Lower leg skin (tissue), 4 donors: ENCODE measurements at regions not wholly inside any gene's neighbourhood (a gene's known extent, or its start where the extent isn't known, plus 50 kb on each side); places are given as distances from the start of the nearest gene placed in this dataset.

Experiments
- DNase-seq, 2 donors: peaks; one replicate each; pipeline ENCODE4 v3.0.0-alpha.2; 2019; ENCODE audit warnings: low spot score in 2 of 2
- H3K4me3 ChIP-seq: fragments of 200-600 bp; sonication (generic); 2 replicates; pipeline ENCODE4 v1.5.1; 2017; ENCODE audit warnings: mild to moderate bottlenecking, low read depth; ENCODE audit not compliant: poor library complexity, severe bottlenecking
- POLR2A ChIP-seq, 2 donors: fragments of 450-650 bp; IDR thresholded peaks; one replicate each; pipeline ENCODE4 v1.6.1; 2016 to 2017; ENCODE audit warnings: antibody characterized with exemption in 2 of 2, mild to moderate bottlenecking in 1 of 2, moderate library complexity in 1 of 2
- WGBS, 2 donors: methylation state at CpG; one replicate each; pipeline ENCODE4 v1.1.5; 2018; 5-methylcytosine and 5-hydroxymethylcytosine counted together
- intact Hi-C: fragments of 100-400 bp; cut with DNase I; formaldehyde crosslinking; loops from one replicate; pipeline ENCODE4 v1.15.0; 2023; ENCODE audit warnings: low total_unique reads
- TF ChIP-seq, protein P1 (sequence below), 3 donors: fragments of 450-650 bp; IDR thresholded peaks; one replicate each; pipeline ENCODE4 v1.5.1; 2016; ENCODE audit warnings: antibody characterized with exemption in 3 of 3, mild to moderate bottlenecking in 3 of 3, moderate library complexity in 2 of 3

GRCh38 chr12:100715976-100716944, 78.3 kb upstream of the ANO4 start:
- no peak overlapping the region for H3K4me3 ChIP-seq
- WGBS, 2 donors, result 37 to 47% methylated on average over 55 of the region's 55 CpGs
- TF ChIP-seq, protein P1, sequence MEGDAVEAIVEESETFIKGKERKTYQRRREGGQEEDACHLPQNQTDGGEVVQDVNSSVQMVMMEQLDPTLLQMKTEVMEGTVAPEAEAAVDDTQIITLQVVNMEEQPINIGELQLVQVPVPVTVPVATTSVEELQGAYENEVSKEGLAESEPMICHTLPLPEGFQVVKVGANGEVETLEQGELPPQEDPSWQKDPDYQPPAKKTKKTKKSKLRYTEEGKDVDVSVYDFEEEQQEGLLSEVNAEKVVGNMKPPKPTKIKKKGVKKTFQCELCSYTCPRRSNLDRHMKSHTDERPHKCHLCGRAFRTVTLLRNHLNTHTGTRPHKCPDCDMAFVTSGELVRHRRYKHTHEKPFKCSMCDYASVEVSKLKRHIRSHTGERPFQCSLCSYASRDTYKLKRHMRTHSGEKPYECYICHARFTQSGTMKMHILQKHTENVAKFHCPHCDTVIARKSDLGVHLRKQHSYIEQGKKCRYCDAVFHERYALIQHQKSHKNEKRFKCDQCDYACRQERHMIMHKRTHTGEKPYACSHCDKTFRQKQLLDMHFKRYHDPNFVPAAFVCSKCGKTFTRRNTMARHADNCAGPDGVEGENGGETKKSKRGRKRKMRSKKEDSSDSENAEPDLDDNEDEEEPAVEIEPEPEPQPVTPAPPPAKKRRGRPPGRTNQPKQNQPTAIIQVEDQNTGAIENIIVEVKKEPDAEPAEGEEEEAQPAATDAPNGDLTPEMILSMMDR (IDR thresholded peaks at IDR 0.05), result no peak
- TF ChIP-seq POLR2A (IDR thresholded peaks at IDR 0.05), result no peak
- intact Hi-C loops, result no loop called here
- no peak for DNase-seq

- H3K4me3 ChIP-seq, result no peak overlapping the region
- TF ChIP-seq POLR2A (IDR thresholded peaks at IDR 0.05), result no peak
- TF ChIP-seq, protein P1 (IDR thresholded peaks at IDR 0.05), result no peak
- intact Hi-C loops, result no loop called here
- 0 to 1% methylated on average over 45 to 70 of the region's 100 CpGs for WGBS, 2 donors
- no peak for DNase-seq
Measured at GRCh38 chr12:100716945-100717732, 77.4 kb upstream of the ANO4 start.

DNA sequence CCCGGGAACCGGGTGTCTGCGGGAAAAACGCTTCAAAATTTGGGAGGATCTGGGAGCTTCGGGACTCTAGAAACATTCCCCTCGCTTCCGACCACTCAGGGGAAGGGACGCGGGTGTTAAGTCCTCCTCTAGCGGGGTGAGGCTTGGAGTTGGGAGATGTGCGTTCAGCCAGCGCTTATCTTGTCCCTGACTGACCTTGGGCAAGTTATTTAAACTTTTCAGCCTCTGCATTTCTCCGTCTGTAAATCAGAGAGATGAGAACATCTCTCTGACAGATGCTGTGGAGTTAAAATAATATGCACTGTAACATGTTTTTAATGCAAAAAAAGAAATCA, 76.9 kb upstream of the ANO4 start:
- no peak overlapping the region for H3K4me3 ChIP-seq
- DNase-seq, result no peak
- intact Hi-C loops, result no loop called here
- TF ChIP-seq, protein P1 (IDR thresholded peaks at IDR 0.05), result no peak
- TF ChIP-seq POLR2A (IDR thresholded peaks at IDR 0.05), result no peak
- WGBS, 2 donors, result 2% methylated on average over 13 of the region's 13 CpGs

DNA sequence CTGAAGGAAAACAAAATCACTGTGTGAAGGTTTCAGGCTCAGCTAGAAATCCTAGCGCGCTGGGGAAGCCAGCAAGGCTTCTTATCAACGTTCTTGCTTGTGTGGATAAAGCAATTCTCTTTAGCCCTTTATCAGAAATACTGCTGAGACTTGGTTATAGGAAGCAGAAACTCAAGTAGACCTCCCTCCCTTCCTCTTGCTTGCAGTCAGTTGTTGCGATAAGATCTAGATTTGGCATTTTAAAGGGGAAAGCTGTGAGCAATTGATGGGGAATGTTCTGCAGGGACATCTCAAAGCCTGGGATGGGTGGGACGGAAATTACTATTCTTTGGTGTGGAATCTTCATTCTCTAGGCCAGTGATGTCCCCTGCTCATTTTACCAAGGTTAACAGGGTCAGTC, 76.4 kb upstream of the ANO4 start:
- no peak for TF ChIP-seq POLR2A (IDR thresholded peaks at IDR 0.05)
- TF ChIP-seq, protein P1 (IDR thresholded peaks at IDR 0.05), result no peak
- DNase-seq, result no peak
- no peak overlapping the region for H3K4me3 ChIP-seq
- WGBS, 2 donors, result 27 to 35% methylated on average over 5 of the region's 5 CpGs
- intact Hi-C loops, result no loop called here

GRCh38 chr12:100720016-100720654, 74.4 kb upstream of the ANO4 start:
- WGBS, 2 donors, result 70 to 76% methylated on average over 4 of the region's 4 CpGs
- TF ChIP-seq, protein P1 (IDR thresholded peaks at IDR 0.05), result no peak
- no peak for TF ChIP-seq POLR2A (IDR thresholded peaks at IDR 0.05)
- DNase-seq, result no peak
- H3K4me3 ChIP-seq, result no peak overlapping the region
- intact Hi-C loops, result loop anchor here (10.0 kb wide), 1 partner anchor 485 kb away; no protein-coding TSS in a partner anchor
